ENCODE measurements at regions not wholly inside any gene's neighbourhood (a gene's known extent, or its start where the extent isn't known, plus 50 kb on each side); places are given as distances from the start of the nearest gene placed in this dataset.

DNA sequence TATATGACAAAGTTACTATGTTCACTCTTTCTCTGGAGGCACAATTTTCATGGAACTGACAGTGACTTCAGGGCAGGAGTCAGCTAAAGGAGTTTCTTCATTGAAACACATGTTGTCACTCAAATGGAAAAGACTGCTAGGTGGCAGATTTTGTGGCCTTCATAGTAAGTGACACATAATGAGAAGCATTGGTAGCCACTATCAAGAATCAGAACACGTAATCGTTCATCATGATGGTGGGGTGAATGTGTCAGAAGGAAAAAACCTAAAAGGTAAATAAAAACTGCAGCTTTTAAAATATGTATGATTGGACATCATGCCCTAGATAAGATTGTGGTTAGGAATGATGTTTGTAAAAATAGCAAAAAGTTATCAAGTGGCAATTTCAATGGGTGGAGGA, 1491.0 kb downstream of the SI start:
- POLR2A ChIA-PET: no interaction called here
- Histone ChIP-seq H3K9me3 (ENCODE audit: control insufficient read depth, insufficient read depth, low read depth, low read length) (no peaks in the 10 kb centered on the region), H3K36me3 (ENCODE audit: control insufficient read depth in 2 of 2, insufficient read depth in 1 of 2, low read length in 2 of 2) (no peaks in the 10 kb centered on the region), H3K4me1 (ENCODE audit: control insufficient read depth, insufficient read depth, low read length) (no peaks in the 10 kb centered on the region), H3K4me3 (ENCODE audit: low read depth, low read length) (no peak overlapping the region), H3K27ac (ENCODE audit: extremely low read depth, low read depth, low read length) (no peak overlapping the region)
- CTCF ChIA-PET: no interaction called here
- TF ChIP-seq BCL11B (tag by site-specific recombination; IDR thresholded peaks at IDR 0.05; ENCODE audit: low read depth) (no peak), ZBTB7A (tag by site-specific recombination; IDR thresholded peaks at IDR 0.05; ENCODE audit: low read depth) (no peak), ZNF626 (tag by site-specific recombination; IDR thresholded peaks at IDR 0.05) (no peak), ZNF140 (tag by site-specific recombination; IDR thresholded peaks at IDR 0.05) (no peak), ZNF148 (tag by site-specific recombination; IDR thresholded peaks at IDR 0.05; ENCODE audit: borderline replicate concordance) (no peak), ZNF341 (tag by site-specific recombination; IDR thresholded peaks at IDR 0.05; ENCODE audit: low read depth) (no peak), HOXC10 (CRISPR knock-in tag; IDR thresholded peaks at IDR 0.05) (no peak), ZNF433 (tag by site-specific recombination; IDR thresholded peaks at IDR 0.05; ENCODE audit: low read depth) (no peak), BCL11A (tag by site-specific recombination; IDR thresholded peaks at IDR 0.05; ENCODE audit: low read depth) (no peak), ZNF544 (tag by site-specific recombination; IDR thresholded peaks at IDR 0.05) (no peak), ZFP41 (tag by site-specific recombination; IDR thresholded peaks at IDR 0.05; ENCODE audit: borderline replicate concordance) (no peak), ZNF664 (tag by site-specific recombination; IDR thresholded peaks at IDR 0.05) (no peak), ZNF202 (tag by site-specific recombination; IDR thresholded peaks at IDR 0.05; ENCODE audit: borderline replicate concordance) (no peak), ZNF747 (tag by site-specific recombination; IDR thresholded peaks at IDR 0.05) (no peak), ZNF792 (tag by site-specific recombination; IDR thresholded peaks at IDR 0.05) (no peak), ZNF521 (tag by site-specific recombination; IDR thresholded peaks at IDR 0.05) (no peak), ZNF704 (tag by site-specific recombination; IDR thresholded peaks at IDR 0.05) (no peak), ZNF561 (tag by site-specific recombination; IDR thresholded peaks at IDR 0.05; ENCODE audit: borderline replicate concordance) (no peak), ZNF324 (tag by site-specific recombination; IDR thresholded peaks at IDR 0.05) (no peak)

DNA sequence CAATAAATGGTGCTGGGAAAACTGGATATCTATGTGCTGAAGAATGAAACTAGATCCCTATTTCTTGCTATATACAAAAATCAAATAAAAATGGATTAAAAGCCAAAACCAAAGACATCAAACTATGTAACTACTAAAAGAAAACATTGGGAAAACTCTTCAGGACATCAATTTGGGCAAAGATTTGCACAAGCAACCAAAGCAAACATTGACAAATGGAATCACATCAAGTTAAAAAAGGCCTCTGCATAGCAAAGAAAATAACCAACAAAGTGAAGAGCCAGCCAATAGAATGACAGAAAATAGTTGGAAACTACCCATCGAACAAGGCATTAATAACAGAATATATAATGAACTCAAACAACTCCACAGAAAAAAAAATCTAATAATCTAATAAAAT, 1495.3 kb downstream of the SI start:
- ChIA-PET CTCF (no interaction called here), POLR2A (no interaction called here)
- TF ChIP-seq ZNF660 (tag by site-specific recombination; IDR thresholded peaks at IDR 0.05) (no peak), ZNF792 (tag by site-specific recombination; IDR thresholded peaks at IDR 0.05) (no peak), ZNF692 (tag by site-specific recombination; IDR thresholded peaks at IDR 0.05) (no peak), FEZF1 (tag by site-specific recombination; IDR thresholded peaks at IDR 0.05) (no peak), TRIM28 (IDR thresholded peaks at IDR 0.05; ENCODE audit: borderline replicate concordance, low read length) (no peak), RBAK (tag by site-specific recombination; IDR thresholded peaks at IDR 0.05) (no peak), ZNF248 (tag by site-specific recombination; IDR thresholded peaks at IDR 0.05) (no peak), ZNF621 (tag by site-specific recombination; IDR thresholded peaks at IDR 0.05) (no peak)
- TF ChIP-seq, protein P1, sequence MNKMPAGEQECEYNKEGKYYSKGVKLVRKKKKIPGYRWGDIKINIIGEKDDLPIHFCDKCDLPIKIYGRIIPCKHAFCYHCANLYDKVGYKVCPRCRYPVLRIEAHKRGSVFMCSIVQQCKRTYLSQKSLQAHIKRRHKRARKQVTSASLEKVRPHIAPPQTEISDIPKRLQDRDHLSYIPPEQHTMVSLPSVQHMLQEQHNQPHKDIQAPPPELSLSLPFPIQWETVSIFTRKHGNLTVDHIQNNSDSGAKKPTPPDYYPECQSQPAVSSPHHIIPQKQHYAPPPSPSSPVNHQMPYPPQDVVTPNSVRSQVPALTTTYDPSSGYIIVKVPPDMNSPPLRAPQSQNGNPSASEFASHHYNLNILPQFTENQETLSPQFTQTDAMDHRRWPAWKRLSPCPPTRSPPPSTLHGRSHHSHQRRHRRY (tag by site-specific recombination; IDR thresholded peaks at IDR 0.05): no peak
- TF ChIP-seq, protein P2, sequence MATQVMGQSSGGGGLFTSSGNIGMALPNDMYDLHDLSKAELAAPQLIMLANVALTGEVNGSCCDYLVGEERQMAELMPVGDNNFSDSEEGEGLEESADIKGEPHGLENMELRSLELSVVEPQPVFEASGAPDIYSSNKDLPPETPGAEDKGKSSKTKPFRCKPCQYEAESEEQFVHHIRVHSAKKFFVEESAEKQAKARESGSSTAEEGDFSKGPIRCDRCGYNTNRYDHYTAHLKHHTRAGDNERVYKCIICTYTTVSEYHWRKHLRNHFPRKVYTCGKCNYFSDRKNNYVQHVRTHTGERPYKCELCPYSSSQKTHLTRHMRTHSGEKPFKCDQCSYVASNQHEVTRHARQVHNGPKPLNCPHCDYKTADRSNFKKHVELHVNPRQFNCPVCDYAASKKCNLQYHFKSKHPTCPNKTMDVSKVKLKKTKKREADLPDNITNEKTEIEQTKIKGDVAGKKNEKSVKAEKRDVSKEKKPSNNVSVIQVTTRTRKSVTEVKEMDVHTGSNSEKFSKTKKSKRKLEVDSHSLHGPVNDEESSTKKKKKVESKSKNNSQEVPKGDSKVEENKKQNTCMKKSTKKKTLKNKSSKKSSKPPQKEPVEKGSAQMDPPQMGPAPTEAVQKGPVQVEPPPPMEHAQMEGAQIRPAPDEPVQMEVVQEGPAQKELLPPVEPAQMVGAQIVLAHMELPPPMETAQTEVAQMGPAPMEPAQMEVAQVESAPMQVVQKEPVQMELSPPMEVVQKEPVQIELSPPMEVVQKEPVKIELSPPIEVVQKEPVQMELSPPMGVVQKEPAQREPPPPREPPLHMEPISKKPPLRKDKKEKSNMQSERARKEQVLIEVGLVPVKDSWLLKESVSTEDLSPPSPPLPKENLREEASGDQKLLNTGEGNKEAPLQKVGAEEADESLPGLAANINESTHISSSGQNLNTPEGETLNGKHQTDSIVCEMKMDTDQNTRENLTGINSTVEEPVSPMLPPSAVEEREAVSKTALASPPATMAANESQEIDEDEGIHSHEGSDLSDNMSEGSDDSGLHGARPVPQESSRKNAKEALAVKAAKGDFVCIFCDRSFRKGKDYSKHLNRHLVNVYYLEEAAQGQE (tag by site-specific recombination; IDR thresholded peaks at IDR 0.05): no peak

More for the DNA sequence above, 1495.3 kb downstream of the SI start:
- Histone ChIP-seq H3K27ac (ENCODE audit: extremely low read depth, low read depth, low read length) (no peak overlapping the region), H3K9me3 (ENCODE audit: control insufficient read depth, insufficient read depth, low read depth, low read length) (no peaks in the 10 kb centered on the region), H3K4me1 (ENCODE audit: control insufficient read depth, insufficient read depth, low read length) (no peaks in the 10 kb centered on the region), H3K4me3 (ENCODE audit: low read depth, low read length) (no peak overlapping the region), H3K36me3 (ENCODE audit: control insufficient read depth in 2 of 2, insufficient read depth in 1 of 2, low read length in 2 of 2) (no peaks in the 10 kb centered on the region)

All from HEK293 (cell line).